GM18498 (cell line): ENCODE measurements at regions not wholly inside any gene's neighbourhood (a gene's known extent, or its start where the extent isn't known, plus 50 kb on each side); places are given as distances from the start of the nearest gene placed in this dataset.

Experiments
- ATAC-seq: cut with Tn5 transposase; IDR thresholded peaks from one replicate; pipeline ENCODE4 v1.9.1; 2021; ENCODE audit warnings: mild to moderate bottlenecking, moderate library complexity; ENCODE audit not compliant: unreplicated experiment

- no peak for ATAC-seq
Observed at GRCh38 chr12:17266856-17267255, 660.9 kb upstream of the LMO3 start.

GRCh38 chr12:17264603-17265002 lies 658.6 kb upstream of the LMO3 start:
- no peak for ATAC-seq

DNA sequence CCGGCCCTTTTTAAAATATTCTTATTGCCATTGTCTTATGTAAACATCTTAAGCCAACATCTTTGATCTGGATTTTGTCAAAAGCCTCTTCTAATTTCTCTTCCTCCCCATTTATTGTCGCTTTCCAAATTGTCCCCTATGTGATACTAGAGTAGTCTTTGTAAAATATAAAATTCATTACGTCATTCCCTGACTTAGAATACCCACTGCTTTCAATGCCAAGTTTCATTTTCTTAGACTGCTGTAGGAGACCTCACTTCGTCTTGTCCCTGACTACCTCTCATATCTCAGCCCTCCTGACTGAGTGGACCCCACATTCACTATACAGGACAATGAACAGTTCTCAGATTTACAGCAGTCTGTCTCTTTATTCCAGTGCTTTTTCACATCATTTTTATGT lies 633.9 kb upstream of the LMO3 start:
- no peak for ATAC-seq

DNA sequence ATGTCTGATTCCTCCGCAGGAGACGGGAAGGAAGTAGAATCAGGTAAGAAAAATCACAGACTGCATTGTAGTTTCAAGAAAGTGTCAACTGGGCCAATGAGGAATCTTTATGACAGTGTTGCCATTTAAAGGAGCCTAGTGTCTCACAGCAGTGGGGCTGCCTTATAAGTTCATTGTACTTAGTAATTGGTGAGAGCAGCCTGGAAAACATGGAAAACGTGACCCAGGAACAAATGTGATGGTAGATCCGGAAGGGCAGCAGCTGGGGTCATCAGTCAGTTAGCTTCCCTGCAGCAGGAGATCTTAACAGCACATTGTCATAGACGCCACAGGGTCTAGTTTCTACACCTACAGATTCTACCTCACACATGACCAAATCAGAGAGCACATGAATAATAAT lies 630.0 kb upstream of the LMO3 start:
- no peak for ATAC-seq

DNA sequence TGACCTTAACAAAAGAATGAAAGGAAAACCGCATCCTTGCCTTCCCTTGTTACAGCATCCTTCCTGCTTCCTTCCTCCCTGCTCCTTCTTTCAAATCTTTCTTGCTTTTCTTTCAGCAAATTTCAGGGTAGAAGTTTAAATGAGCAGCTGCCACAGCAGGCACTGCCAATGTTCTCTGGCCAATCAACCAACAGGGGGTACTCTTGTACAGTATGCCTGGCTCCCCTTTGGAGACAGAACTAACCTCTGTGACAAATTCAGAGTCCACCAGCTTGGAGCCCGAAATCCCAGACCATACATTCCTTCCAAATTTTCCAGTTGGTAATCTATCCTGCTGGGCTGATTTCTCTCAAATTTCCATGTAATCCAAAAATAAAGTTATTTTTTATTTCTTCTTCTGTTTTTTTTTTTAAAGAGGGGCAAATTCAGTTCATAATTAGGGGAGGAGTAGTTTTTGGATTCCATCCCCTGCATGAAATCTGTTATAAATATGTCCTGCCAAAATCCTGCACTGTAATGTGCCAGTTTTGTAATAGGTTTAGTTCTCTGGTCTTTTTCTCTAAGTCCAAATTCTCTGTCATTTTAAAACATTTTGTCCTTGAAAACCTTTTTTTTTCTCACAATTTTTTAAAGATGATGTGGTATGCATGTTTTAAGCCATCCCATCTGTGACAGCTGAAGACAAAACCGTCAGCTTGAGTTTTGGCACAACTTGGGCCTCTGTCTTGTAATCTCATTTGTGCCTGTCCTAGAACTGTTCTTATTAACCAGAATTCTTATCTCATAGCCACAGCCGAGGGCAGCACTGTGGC lies 610.0 kb upstream of the LMO3 start:
- ATAC-seq, result no peak

- no peak for ATAC-seq
Observed at GRCh38 chr12:17214929-17215328, 609.0 kb upstream of the LMO3 start.

DNA sequence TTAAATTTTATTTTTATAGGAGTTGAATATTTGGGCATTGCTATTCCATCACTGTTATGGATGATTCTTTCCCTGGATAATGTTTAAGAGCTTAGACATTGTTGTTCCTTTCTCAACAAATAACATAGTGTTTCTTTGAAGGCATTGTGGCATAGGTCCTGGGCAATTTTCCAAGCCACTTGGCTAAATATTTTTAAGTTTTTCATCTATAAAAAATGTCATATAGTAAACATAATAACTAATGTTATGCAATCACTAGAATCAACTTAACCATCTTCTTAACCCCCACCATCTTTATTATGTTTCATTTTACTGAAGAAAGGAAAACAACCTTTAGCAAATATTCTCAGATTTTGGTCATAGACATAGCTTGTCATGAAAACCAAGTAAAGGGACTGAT lies 600.6 kb upstream of the LMO3 start:
- no peak for ATAC-seq

- ATAC-seq, result no peak
Observed at GRCh38 chr12:17204289-17205054, 598.5 kb upstream of the LMO3 start.

DNA sequence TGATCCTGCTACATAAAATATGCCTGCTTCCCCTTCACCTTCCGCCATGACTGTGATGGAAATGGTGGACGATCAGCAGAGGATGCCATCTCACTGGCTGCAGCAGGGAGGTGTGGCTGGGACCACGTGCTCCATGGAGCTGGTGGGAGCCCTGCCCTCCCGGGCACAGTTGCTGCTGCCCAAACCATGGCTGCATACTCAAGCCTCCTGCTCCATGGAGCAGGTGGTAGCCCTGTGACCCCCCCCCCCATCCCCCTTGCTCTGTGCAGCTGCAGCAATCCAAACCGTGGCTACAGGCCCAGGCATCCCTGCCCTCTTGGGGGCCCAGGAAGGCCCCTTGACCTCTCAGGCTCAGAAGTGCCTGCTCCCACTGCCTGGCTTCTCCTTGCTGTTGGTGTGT lies 597.5 kb upstream of the LMO3 start:
- ATAC-seq, result no peak

GRCh38 chr12:17197971-17198370 lies 592.0 kb upstream of the LMO3 start:
- ATAC-seq, result no peak

GRCh38 chr12:17192721-17193120 lies 586.8 kb upstream of the LMO3 start:
- no peak for ATAC-seq

DNA sequence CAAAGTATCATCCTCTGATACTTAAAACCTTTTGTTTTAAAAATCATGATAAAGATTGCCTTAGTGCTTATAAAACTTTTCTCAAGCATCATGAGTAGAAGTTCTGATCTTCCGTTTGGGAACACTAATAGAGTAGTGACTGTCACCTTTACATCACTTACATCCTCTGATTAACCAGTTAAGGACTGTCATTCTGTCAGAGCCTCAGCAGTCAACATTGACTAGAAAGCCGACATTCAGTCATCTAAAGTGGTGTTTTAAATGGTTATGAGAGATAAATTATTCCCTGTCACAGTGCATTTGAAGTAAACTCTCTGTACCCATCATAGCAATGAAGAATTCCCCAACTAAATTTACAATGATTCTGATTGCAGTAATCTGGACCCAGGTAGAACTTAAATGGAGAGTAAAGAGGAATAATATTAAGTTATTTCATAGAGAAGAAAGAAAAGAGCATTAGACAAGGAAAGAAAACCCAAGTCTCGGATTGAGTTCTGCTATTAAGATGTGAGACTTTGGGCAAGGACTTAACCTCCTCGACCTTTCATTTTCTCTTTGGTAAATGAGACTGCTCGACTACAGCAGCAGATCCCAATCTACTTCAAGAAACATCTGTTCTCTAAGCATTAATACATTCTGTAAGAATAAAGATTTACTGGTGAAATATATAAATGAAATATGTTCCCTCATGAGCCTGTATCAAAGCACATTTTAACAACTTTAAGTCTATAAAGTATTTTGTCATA lies 563.9 kb upstream of the LMO3 start:
- peak; percentile 59 for ATAC-seq

DNA sequence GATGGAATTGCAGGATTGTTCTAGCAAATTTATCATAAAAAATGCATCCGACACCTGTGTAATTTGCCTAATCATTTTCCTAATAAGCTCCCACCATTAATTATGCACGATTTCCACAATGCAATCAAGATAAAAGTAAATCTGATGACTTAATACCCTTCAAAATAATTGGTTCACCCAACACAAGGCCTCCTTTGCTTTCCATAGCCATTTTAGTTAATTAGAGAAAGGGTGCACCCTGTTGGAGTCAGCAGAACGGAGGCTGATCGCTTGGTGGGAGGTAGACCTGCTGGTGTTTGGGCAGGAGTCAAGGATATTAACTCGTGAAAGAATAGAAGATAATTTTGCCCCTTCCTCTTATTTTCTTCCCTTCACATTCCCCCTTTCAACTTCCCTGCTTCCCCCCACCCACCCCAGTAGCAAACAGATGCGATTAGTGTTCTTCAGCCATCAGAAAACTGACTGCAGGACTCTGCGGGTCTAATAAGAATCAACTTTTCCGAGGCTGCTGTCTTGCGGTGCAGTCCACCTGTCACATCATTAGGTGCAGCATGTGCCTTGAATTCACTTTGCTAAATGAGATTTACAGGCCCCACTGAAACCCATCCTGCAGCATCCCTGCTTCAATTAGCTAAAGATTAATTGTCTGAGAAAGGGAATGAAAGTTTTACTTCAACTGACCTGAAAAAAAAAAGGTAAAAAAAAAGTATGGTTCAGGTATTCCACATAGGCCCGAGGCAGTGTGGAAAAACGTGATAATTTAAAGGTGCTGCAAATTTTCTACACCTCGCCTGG lies 553.7 kb upstream of the LMO3 start:
- ATAC-seq, result no peak

DNA sequence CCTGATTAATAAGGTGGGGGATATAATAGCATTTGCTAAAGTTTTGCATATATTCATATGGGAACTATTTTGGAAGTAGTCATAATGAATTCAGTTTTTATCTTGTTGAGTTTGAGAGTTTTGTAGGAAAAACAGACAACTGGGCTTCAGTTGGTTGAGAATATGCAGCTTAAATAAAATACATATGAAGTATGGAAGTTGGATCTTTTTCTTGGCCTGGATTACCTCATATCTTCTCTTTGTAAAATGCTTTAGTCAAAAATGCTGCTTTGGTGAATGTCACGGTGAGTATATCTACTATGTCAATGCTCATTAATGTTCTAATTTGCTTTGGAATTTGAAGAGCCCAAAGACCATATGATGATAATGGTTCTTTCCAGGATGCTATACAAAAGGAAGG lies 552.2 kb upstream of the LMO3 start:
- no peak for ATAC-seq

DNA sequence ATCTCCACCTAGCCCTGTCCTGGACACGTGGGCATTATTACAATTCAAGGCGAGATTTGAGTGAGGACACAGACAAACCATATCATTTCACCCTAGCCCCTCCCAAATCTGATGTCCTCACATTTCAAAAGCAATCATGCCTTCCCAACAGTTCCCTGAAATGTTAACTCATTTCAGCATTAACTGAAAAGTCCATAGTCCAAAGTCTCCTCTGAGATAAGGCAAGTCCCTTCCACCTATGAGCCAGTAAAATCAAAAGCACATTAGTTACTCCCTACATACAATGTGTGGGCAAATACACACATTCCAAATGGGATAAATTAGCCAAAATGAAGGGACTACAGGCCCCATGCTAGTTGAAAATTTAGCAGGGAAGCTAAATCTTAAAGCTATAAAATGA lies 546.0 kb upstream of the LMO3 start:
- no peak for ATAC-seq

DNA sequence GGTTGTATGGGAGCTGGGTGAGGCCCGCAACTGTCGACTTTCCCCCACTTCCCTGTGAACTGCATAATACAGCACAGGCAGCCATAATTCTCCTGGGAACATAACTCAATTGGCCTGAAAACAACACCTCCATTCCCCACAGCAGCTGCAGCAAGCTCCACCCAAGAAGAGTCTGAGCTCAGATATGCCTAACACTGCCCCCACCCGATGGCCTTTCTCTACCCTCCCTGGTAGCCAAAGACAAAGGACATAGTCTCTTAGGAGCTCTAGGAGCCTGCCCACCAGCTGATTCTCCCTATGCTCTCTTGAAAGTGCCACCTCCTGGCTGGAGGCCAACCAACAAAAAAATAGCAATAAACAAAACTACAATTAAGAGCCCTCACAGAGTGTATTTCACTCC lies 542.7 kb upstream of the LMO3 start:
- ATAC-seq, result no peak

- no peak for ATAC-seq
Observed at GRCh38 chr12:17142856-17143255, 536.9 kb upstream of the LMO3 start.

- ATAC-seq, result no peak
Observed at GRCh38 chr12:17139931-17140330, 534.0 kb upstream of the LMO3 start.

GRCh38 chr12:17137396-17137795 lies 531.4 kb upstream of the LMO3 start:
- ATAC-seq, result no peak

DNA sequence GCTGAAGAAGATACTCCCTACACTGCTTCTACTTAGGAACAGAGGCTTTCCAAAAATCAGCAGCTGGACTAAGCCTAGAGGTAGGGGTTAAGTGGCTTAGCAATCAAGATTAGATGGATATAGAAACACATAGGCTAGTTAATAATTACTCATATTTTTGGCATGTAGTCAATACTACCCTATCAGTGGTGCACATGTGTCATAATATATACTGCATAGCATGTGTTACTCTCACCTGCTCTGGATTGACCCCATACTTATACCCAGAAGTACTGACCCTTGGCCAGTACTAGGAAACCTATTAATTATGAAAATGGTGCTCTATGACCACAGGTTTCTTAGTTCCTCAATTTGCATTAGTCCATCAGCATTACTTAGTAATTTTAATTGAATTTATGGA lies 528.4 kb upstream of the LMO3 start:
- ATAC-seq, result no peak

DNA sequence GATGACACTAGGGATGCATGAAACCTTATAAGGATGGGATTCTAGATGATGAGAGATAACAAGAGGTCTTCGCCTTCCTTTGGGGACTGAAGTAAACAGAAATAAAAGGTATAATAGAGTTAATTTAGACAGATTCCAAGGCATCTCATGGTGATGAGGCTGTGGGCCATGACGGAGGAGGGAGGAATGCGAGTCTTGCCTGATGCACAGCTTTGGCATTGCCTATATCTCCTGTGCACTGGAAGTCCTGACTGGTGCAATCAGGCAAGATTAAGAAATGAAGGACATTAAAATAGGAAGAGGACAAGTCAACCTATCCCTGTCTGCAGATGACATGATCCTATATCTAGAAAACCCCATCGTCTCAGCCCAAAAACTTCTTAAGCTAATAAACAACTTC lies 526.4 kb upstream of the LMO3 start:
- no peak for ATAC-seq
